Dermis microvascular lymphatic vessel endothelial cell (primary cell): ENCODE measurements at regions not wholly inside any gene's neighbourhood (a gene's known extent, or its start where the extent isn't known, plus 50 kb on each side); places are given as distances from the start of the nearest gene placed in this dataset.

ENCODE experiments used
- DNase-seq, 2 donors: peaks; one replicate each; pipeline versions ENCODE4 v3.0.0 to v3.0.0-alpha.2; 2010; ENCODE audit warnings: low read depth in 2 of 2

DNA sequence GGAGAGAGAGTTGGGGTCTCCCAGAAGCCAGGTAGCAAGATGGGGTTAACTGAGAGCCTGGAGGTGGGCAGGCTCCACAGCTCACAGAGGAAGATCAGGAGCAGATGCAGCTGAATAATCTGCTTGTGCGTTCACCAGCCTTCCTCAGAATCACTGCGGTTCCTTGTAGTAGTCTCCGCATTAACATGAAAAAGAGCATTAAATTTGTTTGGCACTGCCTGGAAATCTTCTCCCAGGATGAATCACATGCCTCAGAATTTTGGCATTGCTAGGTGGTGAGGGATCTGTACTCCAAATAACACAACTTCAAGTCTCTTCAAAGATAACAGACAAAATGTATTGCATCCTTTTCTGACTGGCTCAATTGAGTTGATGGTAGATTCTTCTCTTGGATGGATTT is 700.6 kb upstream of the ARRDC4 start:
- no peak for DNase-seq

GRCh38 chr15:97301166-97301565 is 659.3 kb upstream of the ARRDC4 start:
- DNase-seq = no peak

GRCh38 chr15:97316362-97316761 is 644.1 kb upstream of the ARRDC4 start:
- no peak for DNase-seq

DNA sequence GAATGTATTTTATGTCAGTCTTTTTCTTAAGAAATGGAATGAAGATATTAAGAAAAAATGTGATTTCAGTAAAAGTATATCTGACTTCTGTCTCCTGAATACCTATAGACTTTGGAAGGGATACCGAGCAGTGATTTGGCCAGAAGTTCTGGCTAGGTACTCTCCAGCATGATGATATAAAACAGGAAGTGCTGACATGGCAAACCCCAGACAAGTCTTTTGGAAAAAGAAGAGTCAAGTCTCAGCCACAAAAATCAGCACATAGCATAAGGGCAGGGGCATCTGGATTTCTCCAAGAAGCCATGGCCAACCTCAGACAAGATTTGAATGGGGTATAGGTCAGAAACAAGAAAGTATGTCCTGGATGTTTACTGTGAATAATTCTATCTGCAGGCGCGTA is 643.3 kb upstream of the ARRDC4 start:
- no peak for DNase-seq

DNA sequence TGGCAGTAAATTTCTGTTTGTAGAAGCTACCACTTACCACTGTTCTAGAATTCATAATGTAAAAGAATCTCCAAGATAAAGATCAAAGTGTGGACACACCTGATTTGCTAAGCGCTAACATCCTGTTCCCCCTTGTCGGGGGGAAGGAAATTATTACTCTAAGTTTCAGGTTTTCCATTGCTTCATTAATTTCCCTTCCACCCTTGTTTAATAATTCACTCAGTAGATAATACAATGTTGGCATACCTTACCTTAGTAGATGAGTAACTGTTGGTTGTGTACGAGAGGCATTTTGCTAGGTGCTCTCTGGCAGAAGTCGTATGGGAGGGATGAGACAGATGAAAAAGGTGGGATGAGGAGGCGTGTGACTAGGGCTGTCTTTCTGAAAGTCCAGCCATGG is 641.2 kb upstream of the ARRDC4 start:
- no peak for DNase-seq

DNA sequence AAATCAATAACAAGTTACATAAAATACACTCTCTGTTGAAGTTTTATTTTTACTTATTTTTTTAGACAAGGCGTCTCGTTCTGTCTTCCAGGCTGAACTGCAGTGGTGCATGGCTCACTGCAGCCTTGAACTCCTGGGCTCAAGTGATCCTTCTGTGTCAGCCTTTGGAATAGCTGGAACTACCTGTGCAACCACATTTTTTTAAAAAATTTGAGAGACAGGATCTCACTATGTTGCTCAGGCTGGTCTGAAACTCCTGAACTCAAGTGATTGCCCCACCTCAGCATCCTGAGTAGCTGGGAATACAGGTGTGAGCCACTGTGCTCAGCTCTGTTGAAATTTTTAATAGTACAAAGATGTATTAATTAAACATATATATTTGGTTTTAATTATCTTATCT is 614.3 kb upstream of the ARRDC4 start:
- DNase-seq = no peak

GRCh38 chr15:97350813-97351212 is 609.7 kb upstream of the ARRDC4 start:
- DNase-seq = no peak

- no peak for DNase-seq
These were observed 577.0 kb upstream of the ARRDC4 start for GRCh38 chr15:97383516-97383915.

DNA sequence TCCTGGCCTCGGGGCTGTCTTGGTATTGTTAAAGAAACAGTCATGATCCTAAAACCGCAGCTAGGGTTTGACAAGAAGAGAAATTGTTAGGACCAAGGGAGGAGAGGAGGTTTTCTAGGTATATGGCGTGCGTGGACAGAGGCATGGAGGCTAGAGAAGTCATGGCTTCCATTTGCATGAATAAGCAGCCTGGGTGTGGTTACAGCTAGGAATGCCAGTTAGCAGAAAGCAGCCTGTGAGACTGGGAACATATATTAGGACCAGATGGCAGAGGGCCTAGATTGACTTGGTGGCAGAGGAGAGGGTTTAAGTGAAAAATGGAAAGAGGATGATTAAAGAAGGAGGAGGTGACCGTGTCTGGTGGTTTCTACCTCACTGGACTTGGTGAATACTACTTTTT is 573.6 kb upstream of the ARRDC4 start:
- no peak for DNase-seq

DNA sequence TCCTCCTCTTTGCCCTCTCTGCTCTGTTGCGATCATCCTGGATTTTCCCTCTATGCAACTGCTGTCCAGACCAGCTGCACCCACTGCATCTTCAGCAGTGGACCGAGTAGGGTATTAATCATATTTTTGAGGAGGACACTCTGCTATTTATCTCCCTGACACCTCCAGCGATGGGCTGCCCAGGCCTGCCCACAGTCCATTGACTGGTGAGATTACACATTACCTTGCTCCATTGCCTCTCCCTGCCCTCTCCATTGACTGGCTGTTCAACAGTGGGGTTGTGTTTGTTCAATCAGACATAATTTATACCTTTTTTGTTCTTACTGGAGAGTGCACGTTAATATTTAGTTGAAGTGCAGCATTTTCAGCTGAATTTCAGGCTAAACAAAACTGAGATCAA is 559.3 kb upstream of the ARRDC4 start:
- no peak for DNase-seq

DNA sequence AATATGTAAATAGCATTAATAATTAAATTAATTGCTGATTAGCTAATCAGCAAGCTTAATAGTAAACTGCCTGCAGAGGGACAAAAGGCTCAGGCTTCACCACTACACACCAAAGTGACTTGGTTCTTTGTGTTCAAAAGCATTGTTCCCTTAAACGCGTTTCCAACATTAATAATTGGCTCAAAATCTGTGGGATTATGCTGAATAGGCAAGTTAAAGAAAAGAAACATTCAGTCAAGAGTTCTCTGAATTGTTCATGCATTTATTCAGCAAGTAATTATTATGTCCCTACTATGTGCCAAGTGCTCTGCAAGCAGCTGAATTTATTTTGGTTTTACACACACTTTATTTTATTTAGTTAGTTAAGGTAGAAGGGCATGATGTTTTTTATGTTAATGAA is 558.5 kb upstream of the ARRDC4 start:
- DNase-seq = no peak

GRCh38 chr15:97406841-97407240 is 553.7 kb upstream of the ARRDC4 start:
- DNase-seq = no peak

DNA sequence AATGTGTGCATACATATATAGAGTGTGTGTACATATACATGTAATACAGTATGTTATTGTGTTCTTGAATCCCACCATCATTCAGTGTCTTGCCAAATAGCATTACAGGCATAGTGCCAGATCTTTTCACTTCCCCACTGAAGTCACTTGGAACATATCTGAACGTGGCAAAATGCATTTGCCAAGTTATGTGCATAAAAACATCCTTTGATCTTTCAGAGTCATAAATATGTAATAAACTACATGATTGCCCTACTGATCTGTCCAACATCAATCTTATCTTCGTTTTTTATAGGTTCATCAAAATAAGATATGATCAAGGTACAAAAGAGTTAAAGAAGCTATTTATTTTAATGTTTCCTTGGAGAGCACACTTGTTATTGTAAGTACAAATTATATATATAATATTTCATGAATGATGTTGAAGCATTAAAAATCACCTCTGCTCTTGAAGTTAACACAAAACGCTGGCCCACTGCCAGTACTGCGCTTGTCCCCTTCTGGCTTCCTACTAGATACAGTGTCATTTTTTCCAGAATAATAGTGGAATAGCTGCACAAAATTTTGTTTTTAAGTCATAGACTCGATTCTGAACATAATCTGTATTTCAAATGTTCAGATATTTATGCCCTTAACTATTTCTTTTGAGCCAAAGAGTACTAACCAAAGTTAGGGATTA is 549.5 kb upstream of the ARRDC4 start:
- DNase-seq = peak; percentile 2 to 66

GRCh38 chr15:97420130-97420529 is 540.4 kb upstream of the ARRDC4 start:
- DNase-seq = no peak

DNA sequence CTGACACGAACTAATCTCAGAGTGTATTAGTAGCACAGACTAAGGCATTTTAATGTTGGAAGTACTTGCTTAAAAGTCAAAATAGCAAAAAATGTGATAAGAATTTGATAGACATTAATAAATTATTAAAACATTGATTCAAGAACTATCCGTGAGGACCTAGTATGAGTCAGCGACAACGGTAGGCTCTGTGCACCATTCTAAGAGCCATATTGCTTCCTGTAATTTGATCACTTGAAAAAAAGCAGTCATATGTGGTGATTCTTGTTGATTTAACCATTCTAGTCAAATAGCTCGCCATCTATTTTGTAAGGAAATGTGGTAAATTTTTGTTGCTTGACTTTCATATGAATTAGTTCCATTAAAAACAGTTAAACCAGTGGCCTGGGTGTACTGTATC is 534.9 kb upstream of the ARRDC4 start:
- DNase-seq = peak in 1 of 2 donors; percentile 3

DNA sequence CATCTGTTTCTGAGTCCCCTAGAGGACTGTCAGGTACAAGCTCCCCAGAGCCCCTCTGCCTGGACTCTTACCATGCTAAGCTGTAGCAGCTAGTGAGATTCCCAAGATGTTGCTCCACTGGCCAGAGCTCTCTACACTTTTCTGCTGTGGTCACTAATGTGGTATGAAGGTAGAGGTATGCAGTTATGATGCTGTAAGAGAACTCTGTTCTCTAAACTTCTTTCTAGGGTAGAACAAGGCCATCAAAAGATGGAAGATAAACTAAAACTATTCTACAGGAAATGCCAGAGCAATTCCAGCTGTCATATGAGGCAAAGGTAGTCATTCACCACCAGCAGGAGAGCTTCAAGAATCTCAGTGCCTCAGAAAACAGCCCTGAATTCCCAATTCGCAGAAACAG is 517.4 kb upstream of the ARRDC4 start:
- DNase-seq = no peak

- no peak for DNase-seq
These were observed 514.4 kb upstream of the ARRDC4 start for GRCh38 chr15:97446138-97446537.

GRCh38 chr15:97456521-97457202 is 503.8 kb upstream of the ARRDC4 start:
- DNase-seq = peak; percentile 9 to 50

DNA sequence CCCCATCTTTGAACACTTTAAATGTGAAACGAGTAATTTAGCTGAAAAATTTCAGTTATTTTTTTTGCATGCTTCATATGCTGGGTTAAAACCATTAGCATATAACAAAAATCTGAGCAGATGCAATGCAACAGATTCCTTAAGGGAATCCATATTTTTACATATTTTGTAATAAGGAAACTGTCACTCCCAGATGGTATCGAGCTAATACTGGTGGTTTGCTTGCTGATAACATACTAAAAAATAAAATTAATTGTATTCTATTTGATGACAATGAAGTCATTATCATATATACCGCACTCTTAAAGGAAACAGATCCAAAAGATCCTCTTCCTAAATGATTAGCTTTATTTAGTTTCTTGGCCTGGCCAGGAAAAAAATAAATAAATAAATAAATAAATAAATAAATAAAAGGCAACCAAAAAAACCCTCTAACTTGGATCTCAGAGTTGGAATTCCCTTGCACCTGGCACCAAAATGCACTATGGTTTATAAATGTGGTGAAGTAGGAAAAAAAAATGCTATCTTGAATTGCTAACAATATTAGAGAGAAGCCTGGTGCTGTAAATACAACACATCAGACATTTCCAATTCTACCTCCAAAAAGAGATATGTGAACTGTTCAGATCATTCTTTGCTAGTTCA is 503.2 kb upstream of the ARRDC4 start:
- DNase-seq = no peak

GRCh38 chr15:97459771-97460170 is 500.7 kb upstream of the ARRDC4 start:
- DNase-seq = no peak

DNA sequence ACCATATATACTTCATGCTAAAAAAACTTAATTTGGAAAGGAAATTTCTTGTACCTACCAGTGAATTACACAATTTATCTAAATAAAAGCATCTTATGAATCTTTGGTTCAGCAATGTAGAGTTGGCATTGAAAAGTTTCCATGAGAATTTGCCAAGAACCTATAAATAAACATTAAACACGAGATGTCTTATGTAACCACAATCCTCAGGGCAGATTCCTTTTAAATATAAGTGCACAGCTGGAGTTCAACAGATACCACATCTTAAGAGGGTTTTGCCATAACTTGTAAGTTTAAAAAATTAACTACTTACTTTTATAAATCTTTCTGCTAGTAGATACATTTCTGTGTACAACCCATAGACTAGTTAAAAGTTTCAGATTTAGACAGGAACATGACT is 499.3 kb upstream of the ARRDC4 start:
- DNase-seq = no peak

DNA sequence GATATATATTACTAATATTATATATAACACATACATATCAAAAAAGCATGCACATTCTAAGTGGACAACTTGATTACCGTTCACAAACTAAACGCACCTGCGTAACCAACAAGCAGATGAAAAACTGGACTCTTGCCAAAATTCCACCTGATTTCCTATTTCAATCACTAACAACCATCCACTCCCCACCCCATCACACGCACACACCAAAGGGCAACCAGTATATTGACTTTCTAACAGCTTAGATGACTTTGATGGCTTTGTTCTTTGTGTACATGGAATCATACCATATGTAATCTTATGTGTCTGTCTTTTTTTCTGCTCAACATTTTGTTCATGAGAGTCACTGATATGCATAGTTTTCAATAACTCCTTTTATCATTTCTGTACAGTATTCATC is 496.8 kb upstream of the ARRDC4 start:
- no peak for DNase-seq

DNA sequence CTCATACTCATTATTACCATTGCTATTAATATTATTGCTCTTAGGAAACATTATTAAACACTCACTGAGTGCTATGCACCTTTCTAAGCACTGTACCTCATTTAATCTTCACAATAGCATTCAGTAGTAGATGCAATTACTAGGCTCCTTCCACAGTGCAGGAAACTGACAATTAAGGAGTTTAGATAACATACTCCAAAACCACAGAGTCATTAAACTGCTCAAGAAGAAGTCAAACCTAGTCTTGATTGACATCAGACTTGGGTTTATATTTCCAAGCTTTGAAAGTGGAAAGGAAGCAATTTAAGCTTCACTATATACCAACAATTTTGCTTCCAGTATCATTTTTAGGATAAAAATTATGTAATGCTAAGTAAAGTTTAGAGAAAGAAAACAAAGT is 490.1 kb upstream of the ARRDC4 start:
- DNase-seq = no peak
